K562 (cell line): ENCODE measurements at regions not wholly inside any gene's neighbourhood (a gene's known extent, or its start where the extent isn't known, plus 50 kb on each side); places are given as distances from the start of the nearest gene placed in this dataset.
"Not testable (repeated sequence)": the region's sequence is repeated elsewhere in the genome, so short reads cannot be mapped to it uniquely, and the experiment has no call there.

Source experiments
- ATAC-seq: fragments of 200-7000 bp; cut with Tn5 transposase; 3 replicates; pipeline ENCODE4 v1.9.1; 2020; ENCODE audit warnings: moderate library complexity
- BruUV-seq: library from RNA; stranded (reverse); fragments of 400-500 nt; replicated peaks from 2 replicates; lab custom pipeline; 2021; lab: Mats Ljungman, UMichigan
- CTCF ChIA-PET: fragments of 300-600 bp; formaldehyde crosslinking; extraction: SDS; loops from one replicate; lab custom pipeline; 2021; ENCODE audit warnings: low intra/inter-chr PET ratio; lab: Yijun Ruan, JAX
- POLR2A ChIA-PET: fragments of 300-600, 350-650 bp; sonication (Branson Sonifier 250); formaldehyde crosslinking; extraction: SDS; loops from one replicate; lab custom pipeline; 2021; ENCODE audit warnings: antibody characterized with exemption, inconsistent platforms; lab: Yijun Ruan, JAX
- DNase-seq, 4 experiments: peaks; one replicate each; pipeline versions ENCODE4 v3.0.0 to v3.0.0-alpha.2; 2011 to 2018; ENCODE audit warnings: low spot score in 3 of 4, mixed read lengths in 3 of 4; ENCODE audit errors: extremely low read depth in 1 of 4
- FAIRE-seq: peaks from 2 replicates; lab custom pipeline; 2011; peaks lifted over from hg19 to GRCh38; lab: Jason Lieb, UNC
- H2AFZ ChIP-seq: 2 replicates; pipeline ENCODE4 v1.6.0; 2011; ENCODE audit warnings: low read depth, low read length, control low read depth, inconsistent platforms
- H3K27ac ChIP-seq: fragments of 200-600 bp; 3 replicates; pipeline ENCODE4 v1.8.0; 2011; ENCODE audit warnings: low read depth, mild to moderate bottlenecking, control low read depth, inconsistent platforms, low read length, moderate library complexity, mixed read lengths; ENCODE audit errors: extremely low read depth
- H3K27me3 ChIP-seq, 2 experiments: fragments of 300-600 bp in 1 of 2; 2 replicates in 1 of 2; 3 replicates in 1 of 2; pipeline versions ENCODE4 v1.6.0 to v1.8.0; 2011; ENCODE audit warnings: inconsistent platforms in 2 of 2, low read length in 2 of 2, mild to moderate bottlenecking in 1 of 2, mixed read lengths in 1 of 2, moderate library complexity in 1 of 2; ENCODE audit not compliant: control insufficient read depth in 2 of 2, insufficient read depth in 2 of 2
- H3K36me3 ChIP-seq: fragments of 300-600 bp; 3 replicates; pipeline ENCODE4 v1.8.0; 2011; ENCODE audit warnings: mild to moderate bottlenecking, low read length, inconsistent platforms; ENCODE audit not compliant: control insufficient read depth, insufficient read depth
- H3K4me1 ChIP-seq, 2 experiments: fragments of 200-600 bp in 1 of 2; replicated peaks in 1 of 2; 2 replicates in 1 of 2; 3 replicates in 1 of 2; pipeline versions ENCODE4 v1.5.1 to v1.8.0; 2011; ENCODE audit warnings: inconsistent platforms in 2 of 2, low read length in 2 of 2, mild to moderate bottlenecking in 1 of 2, mixed read lengths in 1 of 2, moderate library complexity in 1 of 2; ENCODE audit not compliant: control insufficient read depth in 2 of 2, insufficient read depth in 2 of 2
- H3K4me2 ChIP-seq: 2 replicates; pipeline ENCODE4 v1.6.1; 2011; ENCODE audit warnings: low read length, control low read depth, inconsistent platforms, mixed read lengths; ENCODE audit not compliant: insufficient read depth
- H3K4me3 ChIP-seq: fragments of 200-600 bp; sonication (generic), shearing (Covaris generic); 2 replicates; pipeline ENCODE4 v1.5.1; 2016; ENCODE audit warnings: control low read depth, inconsistent platforms
- H3K79me2 ChIP-seq: fragments of 200-600 bp; 3 replicates; pipeline ENCODE4 v1.8.0; 2011; ENCODE audit warnings: low read length, inconsistent platforms; ENCODE audit not compliant: control insufficient read depth, insufficient read depth
- H3K9ac ChIP-seq, 2 experiments: 2 replicates each; pipeline versions ENCODE4 v1.6.0 to v1.6.1; 2011; ENCODE audit warnings: low read depth in 2 of 2, low read length in 2 of 2, control low read depth in 1 of 2, inconsistent platforms in 1 of 2, mild to moderate bottlenecking in 1 of 2, mixed read lengths in 1 of 2; ENCODE audit not compliant: insufficient read depth in 1 of 2
- H3K9me1 ChIP-seq: one replicate; pipeline ENCODE4 v1.6.0; 2011; ENCODE audit warnings: inconsistent platforms, mild to moderate bottlenecking, low read length, moderate library complexity; ENCODE audit not compliant: control insufficient read depth, insufficient read depth
- H3K9me3 ChIP-seq: replicated peaks from 2 replicates; pipeline ENCODE4 v1.5.1; 2011; ENCODE audit warnings: low read depth, low read length, inconsistent platforms; ENCODE audit not compliant: control insufficient read depth, insufficient read depth
- H4K20me1 ChIP-seq: replicated peaks from 2 replicates; pipeline ENCODE4 v1.6.1; 2011; ENCODE audit warnings: low read length, inconsistent platforms, mixed read lengths; ENCODE audit not compliant: control insufficient read depth, insufficient read depth
- E2F6 ChIP-seq, 2 experiments: IDR thresholded peaks; 2 replicates each; pipeline ENCODE4 v1.6.1; 2011; ENCODE audit warnings: borderline replicate concordance in 1 of 2, control low read depth in 1 of 2, low read depth in 1 of 2, low read length in 1 of 2, mild to moderate bottlenecking in 1 of 2, mixed read lengths in 1 of 2, moderate library complexity in 1 of 2; ENCODE audit not compliant: insufficient read depth in 1 of 2, insufficient read length in 1 of 2, poor library complexity in 1 of 2, severe bottlenecking in 1 of 2; ENCODE audit errors: extremely low read depth in 1 of 2
- FUS ChIP-seq: fragments of 200-400 bp; formaldehyde crosslinking; optimal IDR thresholded peaks from 2 replicates; pipeline ENCODE3; 2017; ENCODE audit warnings: low read depth, low read length
- HES1 ChIP-seq: fragments of 450-650 bp; IDR thresholded peaks from 2 replicates; pipeline ENCODE4 v1.6.1; 2016; ENCODE audit warnings: low read depth, mild to moderate bottlenecking, moderate library complexity
- HSF4 ChIP-seq: fragments of 250-450 bp; sonication (Bioruptor Pico); IDR thresholded peaks from 2 replicates; pipeline ENCODE4 v2.1.2; 2022; ENCODE audit warnings: mild to moderate bottlenecking, moderate library complexity, borderline replicate concordance
- PCBP2 ChIP-seq: fragments of 200-400 bp; formaldehyde crosslinking; IDR thresholded peaks from 2 replicates; pipeline ENCODE4 v1.6.1; 2018; ENCODE audit warnings: low read length, low read depth, mild to moderate bottlenecking, moderate library complexity; ENCODE audit not compliant: poor library complexity, severe bottlenecking
- TCF7L2 ChIP-seq: fragments of 150-350 bp; IDR thresholded peaks from 2 replicates; pipeline ENCODE4 v1.6.1; 2016; ENCODE audit warnings: low read depth, mild to moderate bottlenecking, low read length, moderate library complexity
- TRIM24 ChIP-seq, 2 experiments: fragments of 450-650 bp; IDR thresholded peaks; 2 replicates each; pipeline ENCODE4 v1.6.1; 2016
- ZNF511 ChIP-seq: sonication (generic); formaldehyde crosslinking; IDR thresholded peaks from 2 replicates; pipeline ENCODE4 v1.8.0; 2022; ENCODE audit warnings: mild to moderate bottlenecking, missing genetic modification reagents
- WGBS: fragments of 100-300 bp; shearing (Covaris generic); methylation state at CpG from one replicate; pipeline ENCODE4 v1.1.6; 2016; ENCODE audit warnings: low coverage, mixed read lengths; ENCODE audit not compliant: insufficient coverage; ENCODE audit errors: missing lambda C conversion rate; 5-methylcytosine and 5-hydroxymethylcytosine counted together
- in situ Hi-C: fragments of 300-500 bp; cut with MboI; formaldehyde crosslinking; loops from 4 replicates; pipeline ENCODE4 v1.15.0; 2018; ENCODE audit warnings: inconsistent platforms, mixed read lengths
- intact Hi-C: fragments of 100-400 bp; cut with micrococcal nuclease; formaldehyde crosslinking; loops from 2 replicates; pipeline ENCODE4 v1.14.2; 2022

- H3K27me3 ChIP-seq = no peaks in the 10 kb centered on the region
- FAIRE-seq (no peak), DNase-seq (no peak), ATAC-seq (no peak)
- ChIA-PET POLR2A (no interaction called here), CTCF (no interaction called here)
- H3K4me2 ChIP-seq = no peak overlapping the region
- H3K4me1 ChIP-seq = no peaks in the 10 kb centered on the region
- no peaks in the 10 kb centered on the region for H3K36me3 ChIP-seq
- H3K27ac ChIP-seq = no peak overlapping the region
- H4K20me1 ChIP-seq = no peaks in the 10 kb centered on the region
- WGBS = 0% methylated on average over 2 of the region's 2 CpGs
- H3K9me1 ChIP-seq = no peaks in the 10 kb centered on the region
- no peak for TF ChIP-seq FUS
- no peak for TF ChIP-seq PCBP2
- TF ChIP-seq HSF4 = no peak
- no peak for TF ChIP-seq HES1
- no peak for TF ChIP-seq TCF7L2
- no peak for TF ChIP-seq E2F6 (IDR thresholded peaks at IDR 0.05; ENCODE audit: borderline replicate concordance in 1 of 2, extremely low read depth in 1 of 2, insufficient read depth in 1 of 2, insufficient read length in 1 of 2, low read depth in 1 of 2, low read length in 1 of 2, poor library complexity in 1 of 2, severe bottlenecking in 1 of 2)
- no peak for TF ChIP-seq TRIM24 (IDR thresholded peaks at IDR 0.05)
- TF ChIP-seq ZNF511 (CRISPR knock-in tag) = no peak
- H2AFZ ChIP-seq = no peak overlapping the region
- H3K9ac ChIP-seq = no peak overlapping the region
- intact Hi-C loops = no loop called here
- no peak overlapping the region for H3K4me3 ChIP-seq
- no TSS peak for BruUV-seq
- in situ Hi-C loops = no loop called here
- H3K9me3 ChIP-seq = no peaks in the 10 kb centered on the region
- H3K79me2 ChIP-seq = no peaks in the 10 kb centered on the region
Observed at GRCh38 chr15:79644091-79644490, 212.0 kb downstream of the MINAR1 start.

- DNase-seq, H3K9me3 ChIP-seq, BruUV-seq, H3K4me1 ChIP-seq, H3K4me2 ChIP-seq, H3K9ac ChIP-seq, H2AFZ ChIP-seq, H3K4me3 ChIP-seq, H4K20me1 ChIP-seq, intact Hi-C loops, CTCF ChIA-PET, H3K9me1 ChIP-seq, H3K36me3 ChIP-seq, in situ Hi-C loops, FAIRE-seq, POLR2A ChIA-PET, H3K79me2 ChIP-seq, ATAC-seq, H3K27me3 ChIP-seq, H3K27ac ChIP-seq: not testable (repeated sequence)
Observed at GRCh38 chr15:79652972-79653371, 220.8 kb downstream of the MINAR1 start.
